ENCODE measurements at regions not wholly inside any gene's neighbourhood (a gene's known extent, or its start where the extent isn't known, plus 50 kb on each side); places are given as distances from the start of the nearest gene placed in this dataset. TPM values are rescaled to one million over a fixed set of nuclear protein-coding genes. Genes with fewer than 3 reads are reported as not detected.
"Not testable (repeated sequence)": the region's sequence is repeated elsewhere in the genome, so short reads cannot be mapped to it uniquely, and the experiment has no call there.

- not testable (repeated sequence) for ATAC-seq
These were observed 2078.3 kb upstream of the TPTE start for GRCh38 chr21:8443093-8443492.

GRCh38 chr21:8449807-8450206, 2071.6 kb upstream of the TPTE start:
- peak; percentile 64 for ATAC-seq
- DNase-seq (ENCODE audit: low spot score); intact Hi-C loops (cut with DNase I): not testable (repeated sequence)

More at GRCh38 chr21:8443093-8443492, 2078.3 kb upstream of the TPTE start:
- intact Hi-C loops (cut with DNase I); DNase-seq (ENCODE audit: low spot score): not testable (repeated sequence)

DNA sequence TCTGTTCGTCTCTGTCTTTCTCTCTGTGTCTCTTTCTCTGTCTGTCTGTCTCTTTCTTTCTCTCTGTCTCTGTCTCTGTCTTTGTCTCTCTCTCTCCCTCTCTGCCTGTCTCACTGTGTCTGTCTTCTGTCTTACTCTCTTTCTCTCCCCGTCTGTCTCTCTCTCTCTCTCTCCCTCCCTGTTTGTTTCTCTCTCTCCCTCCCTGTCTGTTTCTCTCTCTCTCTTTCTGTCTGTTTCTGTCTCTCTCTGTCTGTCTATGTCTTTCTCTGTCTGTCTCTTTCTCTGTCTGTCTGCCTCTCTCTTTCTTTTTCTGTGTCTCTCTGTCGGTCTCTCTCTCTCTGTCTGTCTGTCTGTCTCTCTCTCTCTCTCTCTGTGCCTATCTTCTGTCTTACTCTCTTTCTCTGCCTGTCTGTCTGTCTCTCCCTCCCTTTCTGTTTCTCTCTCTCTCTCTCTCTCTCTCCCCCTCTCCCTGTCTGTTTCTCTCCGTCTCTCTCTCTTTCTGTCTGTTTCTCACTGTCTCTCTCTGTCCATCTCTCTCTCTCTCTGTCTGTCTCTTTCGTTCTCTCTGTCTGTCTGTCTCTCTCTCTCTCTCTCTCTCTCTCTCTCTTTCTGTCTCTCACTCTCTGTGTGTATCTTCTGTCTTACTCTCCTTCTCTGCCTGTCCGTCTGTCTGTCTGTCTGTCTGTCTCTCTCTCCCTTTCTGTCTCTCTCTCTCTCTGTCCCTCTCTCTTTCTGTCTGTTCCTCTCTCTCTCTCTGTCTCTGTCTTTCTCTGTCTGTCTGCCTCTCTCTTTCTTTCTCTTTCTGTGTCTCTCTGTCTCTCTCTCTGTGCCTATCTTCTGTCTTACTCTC, 2065.9 kb upstream of the TPTE start:
- DNase-seq (ENCODE audit: low spot score); intact Hi-C loops (cut with DNase I): not testable (repeated sequence)
- ATAC-seq, result peak; percentile 88

DNA sequence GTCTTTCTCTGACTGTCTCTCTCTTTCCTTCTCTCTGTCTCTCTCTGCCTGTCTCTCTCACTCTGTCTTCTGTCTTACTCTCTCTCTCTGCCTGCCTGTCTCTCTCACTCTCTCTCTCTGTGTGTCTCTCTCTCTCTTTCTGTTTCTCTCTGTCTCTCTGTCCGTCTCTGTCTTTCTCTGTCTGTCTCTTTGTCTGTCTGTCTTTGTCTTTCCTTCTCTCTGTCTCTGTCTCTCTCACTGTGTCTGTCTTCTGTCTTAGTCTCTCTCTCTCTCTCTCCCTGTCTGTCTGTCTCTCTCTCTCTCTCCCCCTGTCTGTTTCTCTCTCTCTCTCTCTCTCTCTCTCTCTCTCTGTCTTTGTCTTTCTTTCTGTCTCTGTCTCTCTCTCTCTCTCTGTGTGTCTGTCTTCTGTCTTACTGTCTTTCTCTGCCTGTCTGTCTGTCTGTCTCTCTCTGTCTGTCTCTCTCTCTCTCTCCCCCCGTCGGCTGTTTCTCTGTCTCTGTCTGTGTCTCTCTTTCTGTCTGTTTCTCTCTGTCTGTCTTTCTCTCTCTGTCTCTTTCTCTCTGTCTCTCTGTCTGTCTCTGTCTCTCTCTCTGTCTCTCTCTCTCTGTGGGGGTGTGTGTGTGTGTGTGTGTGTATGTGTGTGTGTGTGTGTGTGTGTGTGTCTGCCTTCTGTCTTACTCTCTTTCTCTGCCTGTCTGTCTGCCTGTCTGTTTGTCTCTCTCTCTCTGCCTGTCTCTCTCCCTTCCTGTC, 2056.8 kb upstream of the TPTE start:
- DNase-seq (ENCODE audit: low spot score), result not testable (repeated sequence)
- peak; percentile 95 for ATAC-seq

GRCh38 chr21:8466642-8467041, 2054.7 kb upstream of the TPTE start:
- peak; percentile 73 for ATAC-seq
- DNase-seq (ENCODE audit: low spot score); intact Hi-C loops (cut with DNase I): not testable (repeated sequence)

More for the DNA sequence above, 2056.8 kb upstream of the TPTE start:
- intact Hi-C loops (cut with DNase I), result not testable (repeated sequence)

Small RNA genes in the stretch of these regions (microRNA-seq; reads per million reads assigned to microRNA genes)
- gene MIR6724-3, result not detected
- gene MIR6724-4, result not detected
